Neural cell (in vitro differentiated cells): ENCODE measurements at regions not wholly inside any gene's neighbourhood (a gene's known extent, or its start where the extent isn't known, plus 50 kb on each side); places are given as distances from the start of the nearest gene placed in this dataset.

Experiments used
- EZH2 ChIP-seq: fragments of 200-600, 300-800 bp; shearing (Covaris generic), sonication (generic); IDR thresholded peaks from 2 replicates; pipeline ENCODE4 v1.6.1; 2014; ENCODE audit warnings: antibody characterized with exemption, low read length, borderline replicate concordance, mild to moderate bottlenecking; ENCODE audit not compliant: insufficient read depth, poor library complexity, severe bottlenecking
- MXI1 ChIP-seq: fragments of 450-650 bp; conservative IDR thresholded peaks from 2 replicates; pipeline ENCODE4 v1.6.1; 2014; ENCODE audit warnings: antibody characterized with exemption, mild to moderate bottlenecking; ENCODE audit not compliant: poor library complexity, severe bottlenecking
- POLR2AphosphoS5 ChIP-seq: IDR thresholded peaks from 2 replicates; pipeline ENCODE4 v1.6.1; 2012

- TF ChIP-seq POLR2AphosphoS5, result no peak
- TF ChIP-seq MXI1, result no peak
- no peak for TF ChIP-seq EZH2
These were observed 313.0 kb upstream of the SLC7A11 start for GRCh38 chr4:138555108-138555507.
